ENCODE measurements at regions not wholly inside any gene's neighbourhood (a gene's known extent, or its start where the extent isn't known, plus 50 kb on each side); places are given as distances from the start of the nearest gene placed in this dataset.

DNA sequence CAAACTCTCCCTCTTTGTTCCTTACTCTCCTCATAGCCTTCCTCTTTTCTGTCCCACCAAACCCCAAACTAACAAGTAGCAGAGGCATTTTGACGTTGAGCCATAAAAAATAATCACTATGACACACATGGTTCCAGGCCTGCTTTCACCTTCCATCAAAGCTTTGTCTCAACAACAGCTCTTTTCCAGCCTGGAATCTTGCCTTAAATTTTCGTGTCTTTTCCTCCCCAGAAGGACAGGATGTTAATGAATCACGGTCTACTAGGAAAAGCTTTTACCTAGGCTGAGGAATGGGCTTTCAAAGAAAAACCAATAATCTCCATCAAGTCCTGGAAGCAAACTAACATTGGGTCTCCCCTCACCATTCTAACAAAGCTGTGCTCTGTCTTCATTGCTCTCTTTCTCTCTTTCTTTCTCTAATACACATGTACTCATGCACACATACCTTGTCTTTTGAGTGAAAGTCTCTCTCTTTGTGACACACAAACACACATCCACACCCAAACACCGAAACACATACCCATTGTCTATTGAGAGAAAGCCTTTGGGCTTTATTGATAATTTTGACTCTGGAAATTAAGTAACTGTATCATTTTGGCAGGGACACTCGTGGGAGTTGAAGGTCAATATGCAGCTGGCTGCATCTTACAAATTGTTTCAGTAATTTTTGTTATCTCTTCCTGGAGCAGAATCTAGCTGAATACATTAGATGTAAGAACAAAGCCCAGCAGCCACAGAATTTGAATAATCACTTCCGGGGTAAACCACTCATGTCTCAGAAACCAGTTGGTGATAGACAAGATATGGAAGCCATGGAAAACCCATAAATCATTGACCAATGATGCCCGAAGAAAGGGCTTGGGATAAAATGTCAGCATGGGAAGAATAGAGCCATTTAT is 107.4 kb upstream of the SLC4A7 start:
- peak overlapping the region; percentile 33; the same call in 1 of the 2 replicates for H3K9ac ChIP-seq
- 64% methylated on average over 7 of the region's 7 CpGs for WGBS (ENCODE audit: low lambda C conversion rate)

More for the DNA sequence above, 107.4 kb upstream of the SLC4A7 start:
- Histone ChIP-seq H3K27me3 (ENCODE audit: insufficient read depth) (no peaks in the 10 kb centered on the region), H3K4me2 (peak overlapping the region; percentile 43; the same call in 1 of the 2 replicates), H3K9me2 (no peaks in the 10 kb centered on the region), H3K4me1 (ENCODE audit: control insufficient read depth in 1 of 2, insufficient read depth in 2 of 2, low read depth in 1 of 2, low read length in 1 of 2) (peaks cover 0 to 32% of the 10 kb centered on the region in 2 experiments; a peak in 2 of 4 replicates), H4K20me1 (ENCODE audit: insufficient read depth) (no peaks in the 10 kb centered on the region), H3K27ac (ENCODE audit: low read depth in 2 of 2, low read length in 1 of 2) (peak overlapping the region in 1 of 2 experiments; percentile 64; a peak in 2 of 4 replicates), H3K9me3 (no peaks in the 10 kb centered on the region), H3K79me2 (ENCODE audit: insufficient read depth) (no peaks in the 10 kb centered on the region), H3F3A (replicated peaks; ENCODE audit: insufficient read depth) (peaks cover 33% of the 10 kb centered on the region), H3K36me3 (replicated peaks in 1 of 2; ENCODE audit: control insufficient read depth in 1 of 2, insufficient read depth in 2 of 2, low read length in 1 of 2) (no peaks in the 10 kb centered on the region), H2AFZ (ENCODE audit: low read depth) (peak overlapping the region; percentile 89), H3K4me3 (ENCODE audit: low read depth in 2 of 2, low read length in 1 of 2) (no peak overlapping the region)
- ChIA-PET CTCF (interaction anchor here (1.3 kb wide), 1 partner anchor 90 kb away, joined by 3 read pairs; no protein-coding TSS in a partner anchor), POLR2A (no interaction called here)
- TF ChIP-seq GATA2 (CRISPR knock-in tag; IDR thresholded peaks at IDR 0.05) (no peak), POLR2AphosphoS5 (IDR thresholded peaks at IDR 0.05; ENCODE audit: low read depth, low read length) (no peak), SMC3 (IDR thresholded peaks at IDR 0.05; ENCODE audit: low read depth, low read length) (no peak), CHD2 (IDR thresholded peaks at IDR 0.05; ENCODE audit: low read length, partially characterized antibody) (no peak), FOSL2 (IDR thresholded peaks at IDR 0.05; ENCODE audit: borderline replicate concordance, low read depth) (no peak), ELF1 (IDR thresholded peaks at IDR 0.05) (no peak), JUND (IDR thresholded peaks at IDR 0.05) (no peak), EZH2phosphoT487 (IDR thresholded peaks at IDR 0.05; ENCODE audit: borderline replicate concordance, low read depth) (no peak), NRF1 (IDR thresholded peaks at IDR 0.05; ENCODE audit: low read depth, low read length) (no peak), YY1 (IDR thresholded peaks at IDR 0.05; ENCODE audit: low read depth) (no peak), TCF12 (IDR thresholded peaks at IDR 0.05) (no peak)
- TF ChIP-seq, protein P1, sequence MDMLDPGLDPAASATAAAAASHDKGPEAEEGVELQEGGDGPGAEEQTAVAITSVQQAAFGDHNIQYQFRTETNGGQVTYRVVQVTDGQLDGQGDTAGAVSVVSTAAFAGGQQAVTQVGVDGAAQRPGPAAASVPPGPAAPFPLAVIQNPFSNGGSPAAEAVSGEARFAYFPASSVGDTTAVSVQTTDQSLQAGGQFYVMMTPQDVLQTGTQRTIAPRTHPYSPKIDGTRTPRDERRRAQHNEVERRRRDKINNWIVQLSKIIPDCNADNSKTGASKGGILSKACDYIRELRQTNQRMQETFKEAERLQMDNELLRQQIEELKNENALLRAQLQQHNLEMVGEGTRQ (IDR thresholded peaks at IDR 0.05; ENCODE audit: borderline replicate concordance, low read depth, low read length) = no peak
- TF ChIP-seq, protein P2, sequence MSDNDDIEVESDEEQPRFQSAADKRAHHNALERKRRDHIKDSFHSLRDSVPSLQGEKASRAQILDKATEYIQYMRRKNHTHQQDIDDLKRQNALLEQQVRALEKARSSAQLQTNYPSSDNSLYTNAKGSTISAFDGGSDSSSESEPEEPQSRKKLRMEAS (IDR thresholded peaks at IDR 0.05; ENCODE audit: low read depth) = no peak
- TF ChIP-seq, protein P3, sequence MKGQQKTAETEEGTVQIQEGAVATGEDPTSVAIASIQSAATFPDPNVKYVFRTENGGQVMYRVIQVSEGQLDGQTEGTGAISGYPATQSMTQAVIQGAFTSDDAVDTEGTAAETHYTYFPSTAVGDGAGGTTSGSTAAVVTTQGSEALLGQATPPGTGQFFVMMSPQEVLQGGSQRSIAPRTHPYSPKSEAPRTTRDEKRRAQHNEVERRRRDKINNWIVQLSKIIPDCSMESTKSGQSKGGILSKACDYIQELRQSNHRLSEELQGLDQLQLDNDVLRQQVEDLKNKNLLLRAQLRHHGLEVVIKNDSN (IDR thresholded peaks at IDR 0.05; ENCODE audit: borderline replicate concordance, low read depth) = no peak
- TF ChIP-seq, protein P4, sequence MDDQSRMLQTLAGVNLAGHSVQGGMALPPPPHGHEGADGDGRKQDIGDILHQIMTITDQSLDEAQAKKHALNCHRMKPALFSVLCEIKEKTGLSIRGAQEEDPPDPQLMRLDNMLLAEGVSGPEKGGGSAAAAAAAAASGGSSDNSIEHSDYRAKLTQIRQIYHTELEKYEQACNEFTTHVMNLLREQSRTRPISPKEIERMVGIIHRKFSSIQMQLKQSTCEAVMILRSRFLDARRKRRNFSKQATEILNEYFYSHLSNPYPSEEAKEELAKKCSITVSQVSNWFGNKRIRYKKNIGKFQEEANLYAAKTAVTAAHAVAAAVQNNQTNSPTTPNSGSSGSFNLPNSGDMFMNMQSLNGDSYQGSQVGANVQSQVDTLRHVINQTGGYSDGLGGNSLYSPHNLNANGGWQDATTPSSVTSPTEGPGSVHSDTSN (IDR thresholded peaks at IDR 0.05) = no peak
- TF ChIP-seq, protein P5, sequence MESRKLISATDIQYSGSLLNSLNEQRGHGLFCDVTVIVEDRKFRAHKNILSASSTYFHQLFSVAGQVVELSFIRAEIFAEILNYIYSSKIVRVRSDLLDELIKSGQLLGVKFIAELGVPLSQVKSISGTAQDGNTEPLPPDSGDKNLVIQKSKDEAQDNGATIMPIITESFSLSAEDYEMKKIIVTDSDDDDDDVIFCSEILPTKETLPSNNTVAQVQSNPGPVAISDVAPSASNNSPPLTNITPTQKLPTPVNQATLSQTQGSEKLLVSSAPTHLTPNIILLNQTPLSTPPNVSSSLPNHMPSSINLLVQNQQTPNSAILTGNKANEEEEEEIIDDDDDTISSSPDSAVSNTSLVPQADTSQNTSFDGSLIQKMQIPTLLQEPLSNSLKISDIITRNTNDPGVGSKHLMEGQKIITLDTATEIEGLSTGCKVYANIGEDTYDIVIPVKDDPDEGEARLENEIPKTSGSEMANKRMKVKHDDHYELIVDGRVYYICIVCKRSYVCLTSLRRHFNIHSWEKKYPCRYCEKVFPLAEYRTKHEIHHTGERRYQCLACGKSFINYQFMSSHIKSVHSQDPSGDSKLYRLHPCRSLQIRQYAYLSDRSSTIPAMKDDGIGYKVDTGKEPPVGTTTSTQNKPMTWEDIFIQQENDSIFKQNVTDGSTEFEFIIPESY (IDR thresholded peaks at IDR 0.05; ENCODE audit: borderline replicate concordance, low read depth) = no peak
- DNase-seq = no peak
